HCT116 (cell line): ENCODE measurements at regions not wholly inside any gene's neighbourhood (a gene's known extent, or its start where the extent isn't known, plus 50 kb on each side); places are given as distances from the start of the nearest gene placed in this dataset.

Experiments
- ATAC-seq: fragments of 200-7000 bp; cut with Tn5 transposase; 2 replicates; pipeline ENCODE4 v1.9.1; 2020; ENCODE audit warnings: mild to moderate bottlenecking, moderate library complexity
- BruUV-seq: library from RNA; stranded (reverse); fragments of 400-500 nt; replicated peaks from 2 replicates; lab custom pipeline; 2021; lab: Mats Ljungman, UMichigan
- CTCF ChIA-PET: fragments of 300-600 bp; sonication (Branson Sonifier 250); formaldehyde crosslinking; loops from one replicate; lab custom pipeline; 2021; ENCODE audit warnings: antibody characterized with exemption; lab: Charles Lee
- POLR2A ChIA-PET: fragments of 300-600, 350-600 bp; sonication (Branson Sonifier 250); formaldehyde crosslinking; loops from one replicate; lab custom pipeline; 2021; ENCODE audit warnings: antibody characterized with exemption; lab: Charles Lee
- RAD21 ChIA-PET, 2 experiments: fragments of 300-600 bp; sonication (Branson Sonifier 250); formaldehyde crosslinking; loops; one replicate each; lab custom pipeline; 2023; ENCODE audit warnings: low total read pairs in 2 of 2; ENCODE audit not compliant: uncharacterized antibody in 2 of 2, unreplicated experiment in 2 of 2, low non-redundant PET in 1 of 2; lab: Charles Lee
- DNase-seq: peaks from one replicate; pipeline ENCODE4 v3.0.0-alpha.2; 2010; ENCODE audit warnings: low read depth, low spot score
- H2AFZ ChIP-seq: fragments of 200-600 bp; shearing (Covaris generic), sonication (generic); 2 replicates; pipeline ENCODE4 v1.6.1; 2017; ENCODE audit warnings: low read depth, mixed run types, mixed read lengths, antibody characterized with exemption, low read length; ENCODE audit not compliant: poor library complexity, severe bottlenecking
- H3K27ac ChIP-seq: 2 replicates; pipeline ENCODE4 v1.5.1; 2012; ENCODE audit warnings: low read depth, low read length
- H3K27me3 ChIP-seq: fragments of 200-600 bp; sonication (generic); 2 replicates; pipeline ENCODE4 v1.6.1; 2016; ENCODE audit warnings: mixed run types, low read length, mixed read lengths; ENCODE audit not compliant: insufficient read depth
- H3K36me3 ChIP-seq, 2 experiments: fragments of 200-500 bp in 1 of 2; fragments of 200-600 bp in 1 of 2; sonication (Bioruptor generic) in 1 of 2; sonication (generic) in 1 of 2; 2 replicates each; pipeline versions ENCODE4 v1.5.1 to v1.6.1; 2014 to 2016; ENCODE audit warnings: low read length in 2 of 2, inconsistent platforms in 1 of 2, mixed read lengths in 1 of 2, mixed run types in 1 of 2; ENCODE audit not compliant: insufficient read depth in 2 of 2, control insufficient read depth in 1 of 2
- H3K4me1 ChIP-seq, 2 experiments: fragments of 200-600 bp in 1 of 2; sonication (generic) in 1 of 2; 2 replicates each; pipeline versions ENCODE4 v1.5.1 to v1.6.1; 2012 to 2017; ENCODE audit warnings: low read length in 2 of 2, inconsistent platforms in 1 of 2, mild to moderate bottlenecking in 1 of 2, mixed read lengths in 1 of 2, mixed run types in 1 of 2, moderate library complexity in 1 of 2; ENCODE audit not compliant: insufficient read depth in 2 of 2, control insufficient read depth in 1 of 2
- H3K4me2 ChIP-seq: fragments of 200-600 bp; sonication (generic); 2 replicates; pipeline ENCODE4 v1.6.1; 2017; ENCODE audit warnings: mixed run types, low read length, mixed read lengths
- H3K4me3 ChIP-seq, 2 experiments: fragments of 200-600 bp in 1 of 2; sonication (generic) in 1 of 2; replicated peaks in 1 of 2; 2 replicates each; pipeline ENCODE4 v1.5.1; 2011 to 2016; ENCODE audit warnings: low read length in 2 of 2, control low read depth in 1 of 2, low read depth in 1 of 2, mild to moderate bottlenecking in 1 of 2, mixed read lengths in 1 of 2, mixed run types in 1 of 2
- H3K79me2 ChIP-seq: fragments of 200-600 bp; sonication (generic); 2 replicates; pipeline ENCODE4 v1.6.1; 2017; ENCODE audit warnings: mild to moderate bottlenecking, mixed run types, low read length, moderate library complexity, mixed read lengths; ENCODE audit not compliant: insufficient read depth
- H3K9ac ChIP-seq: fragments of 200-600 bp; sonication (generic); 2 replicates; pipeline ENCODE4 v1.6.1; 2016; ENCODE audit warnings: low read length, mixed read lengths
- H3K9me2 ChIP-seq: fragments of 200-600 bp; sonication (generic), shearing (Covaris generic); 2 replicates; pipeline ENCODE4 v1.6.1; 2017; ENCODE audit warnings: mixed run types, mild to moderate bottlenecking, moderate library complexity; ENCODE audit not compliant: insufficient read depth
- H3K9me3 ChIP-seq, 2 experiments: fragments of 200-500 bp in 1 of 2; fragments of 200-600 bp in 1 of 2; sonication (Bioruptor generic) in 1 of 2; sonication (generic) in 1 of 2; 2 replicates each; pipeline ENCODE4 v1.6.1; 2014 to 2017; ENCODE audit warnings: low read length in 2 of 2, mixed read lengths in 2 of 2, inconsistent platforms in 1 of 2, low read depth in 1 of 2, mild to moderate bottlenecking in 1 of 2, mixed run types in 1 of 2, moderate library complexity in 1 of 2; ENCODE audit not compliant: control insufficient read depth in 1 of 2, insufficient read depth in 1 of 2
- H4K20me1 ChIP-seq: fragments of 200-600 bp; sonication (generic), shearing (Covaris generic); 2 replicates; pipeline ENCODE4 v1.6.1; 2017; ENCODE audit warnings: mixed run types, mild to moderate bottlenecking, moderate library complexity; ENCODE audit not compliant: insufficient read depth
- CEBPB ChIP-seq: IDR thresholded peaks from 2 replicates; pipeline ENCODE4 v1.6.1; 2012; ENCODE audit warnings: low read depth
- EZH2phosphoT487 ChIP-seq: fragments of 200-600 bp; IDR thresholded peaks from 2 replicates; pipeline ENCODE4 v1.6.1; 2018; ENCODE audit warnings: antibody characterized with exemption, borderline replicate concordance
- FOSL1 ChIP-seq: IDR thresholded peaks from 2 replicates; pipeline ENCODE4 v1.6.1; 2012; ENCODE audit warnings: low read depth
- JUND ChIP-seq: IDR thresholded peaks from 2 replicates; pipeline ENCODE4 v1.6.1; 2012
- POLR2A ChIP-seq: IDR thresholded peaks from 2 replicates; pipeline ENCODE4 v1.7.0; 2011; ENCODE audit warnings: borderline replicate concordance; ENCODE audit not compliant: insufficient read depth, insufficient read length; ENCODE audit errors: extremely low read depth
- POLR2AphosphoS5 ChIP-seq: IDR thresholded peaks from 2 replicates; pipeline ENCODE4 v1.6.1; 2011; ENCODE audit warnings: mild to moderate bottlenecking, low read depth, low read length, moderate library complexity
- RAD21 ChIP-seq: IDR thresholded peaks from 2 replicates; pipeline ENCODE4 v1.6.1; 2012; ENCODE audit warnings: low read depth, mild to moderate bottlenecking
- SRF ChIP-seq: IDR thresholded peaks from 2 replicates; pipeline ENCODE4 v1.6.1; 2012; ENCODE audit warnings: low read depth
- YY1 ChIP-seq: IDR thresholded peaks from 2 replicates; pipeline ENCODE4 v1.6.1; 2011; ENCODE audit warnings: low read length, low read depth, moderate library complexity, mild to moderate bottlenecking; ENCODE audit not compliant: insufficient replicate concordance; ENCODE audit errors: extremely low read depth
- ZFX ChIP-seq: fragments of 450-650 bp; IDR thresholded peaks from 2 replicates; pipeline ENCODE4 v1.6.1; 2017
- ZNF274 ChIP-seq: fragments of 200-500 bp; sonication (Bioruptor generic); IDR thresholded peaks from 2 replicates; pipeline ENCODE4 v1.6.1; 2014; ENCODE audit warnings: mild to moderate bottlenecking, low read depth, low read length, inconsistent platforms
- intact Hi-C: fragments of 100-400 bp; cut with micrococcal nuclease; formaldehyde crosslinking; loops from 2 replicates; pipeline ENCODE4 v1.10.0; 2022
- TF ChIP-seq, protein P1 (sequence below): IDR thresholded peaks from 2 replicates; pipeline ENCODE4 v1.6.1; 2011; ENCODE audit warnings: mild to moderate bottlenecking, low read length, moderate library complexity; ENCODE audit not compliant: insufficient replicate concordance; ENCODE audit errors: extremely low read depth
- TF ChIP-seq, protein P2 (sequence below): IDR thresholded peaks from 2 replicates; pipeline ENCODE4 v1.6.1; 2012
- TF ChIP-seq, protein P3 (sequence below), 3 experiments: fragments of 200-600 bp in 1 of 3; sonication (generic) in 1 of 3; IDR thresholded peaks in 2 of 3; conservative IDR thresholded peaks in 1 of 3; 2 replicates each; pipeline ENCODE4 v1.5.1; 2012 to 2017; ENCODE audit warnings: low read depth in 2 of 3, low read length in 2 of 3, antibody characterized with exemption in 1 of 3, borderline replicate concordance in 1 of 3, control low read depth in 1 of 3, mild to moderate bottlenecking in 1 of 3, mixed read lengths in 1 of 3, mixed run types in 1 of 3, moderate library complexity in 1 of 3; ENCODE audit not compliant: insufficient read depth in 1 of 3

DNA sequence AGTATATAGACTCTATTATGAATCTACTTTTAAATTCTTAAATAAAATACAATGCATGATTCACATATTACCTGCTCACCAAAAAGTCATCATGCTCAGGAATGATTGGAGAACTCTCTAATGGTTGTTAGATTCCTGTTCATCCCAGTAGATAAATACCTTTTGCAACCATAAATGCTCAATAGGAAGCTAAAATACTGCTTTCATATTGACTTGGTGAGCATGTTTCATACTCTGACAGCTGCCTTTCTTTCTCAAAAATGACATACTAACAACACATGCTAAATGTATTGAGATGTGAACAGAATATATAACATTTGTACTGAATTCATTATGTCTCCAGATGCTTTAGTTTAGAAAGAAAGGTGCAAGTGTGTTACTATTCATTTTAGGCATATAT is 79.6 kb upstream of the SLCO6A1 start:
- H3K4me1 ChIP-seq = no peaks in the 10 kb centered on the region
- no peak overlapping the region for H3K4me2 ChIP-seq
- H3K27me3 ChIP-seq = no peaks in the 10 kb centered on the region
- no peak overlapping the region for H2AFZ ChIP-seq
- ATAC-seq (no peak), DNase-seq (no peak)
- no peaks in the 10 kb centered on the region for H4K20me1 ChIP-seq
- no peak overlapping the region for H3K4me3 ChIP-seq
- CTCF ChIA-PET = no interaction called here
- no peak overlapping the region for H3K9ac ChIP-seq
- no peaks in the 10 kb centered on the region for H3K79me2 ChIP-seq
- intact Hi-C loops = no loop called here
- H3K9me2 ChIP-seq = no peaks in the 10 kb centered on the region
- H3K27ac ChIP-seq = no peak overlapping the region
- no peak for TF ChIP-seq YY1
- no peak for TF ChIP-seq RAD21
- TF ChIP-seq, protein P1, sequence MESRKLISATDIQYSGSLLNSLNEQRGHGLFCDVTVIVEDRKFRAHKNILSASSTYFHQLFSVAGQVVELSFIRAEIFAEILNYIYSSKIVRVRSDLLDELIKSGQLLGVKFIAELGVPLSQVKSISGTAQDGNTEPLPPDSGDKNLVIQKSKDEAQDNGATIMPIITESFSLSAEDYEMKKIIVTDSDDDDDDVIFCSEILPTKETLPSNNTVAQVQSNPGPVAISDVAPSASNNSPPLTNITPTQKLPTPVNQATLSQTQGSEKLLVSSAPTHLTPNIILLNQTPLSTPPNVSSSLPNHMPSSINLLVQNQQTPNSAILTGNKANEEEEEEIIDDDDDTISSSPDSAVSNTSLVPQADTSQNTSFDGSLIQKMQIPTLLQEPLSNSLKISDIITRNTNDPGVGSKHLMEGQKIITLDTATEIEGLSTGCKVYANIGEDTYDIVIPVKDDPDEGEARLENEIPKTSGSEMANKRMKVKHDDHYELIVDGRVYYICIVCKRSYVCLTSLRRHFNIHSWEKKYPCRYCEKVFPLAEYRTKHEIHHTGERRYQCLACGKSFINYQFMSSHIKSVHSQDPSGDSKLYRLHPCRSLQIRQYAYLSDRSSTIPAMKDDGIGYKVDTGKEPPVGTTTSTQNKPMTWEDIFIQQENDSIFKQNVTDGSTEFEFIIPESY = no peak
- no peak for TF ChIP-seq SRF
- TF ChIP-seq POLR2A = no peak
- TF ChIP-seq FOSL1 = no peak
- TF ChIP-seq, protein P2, sequence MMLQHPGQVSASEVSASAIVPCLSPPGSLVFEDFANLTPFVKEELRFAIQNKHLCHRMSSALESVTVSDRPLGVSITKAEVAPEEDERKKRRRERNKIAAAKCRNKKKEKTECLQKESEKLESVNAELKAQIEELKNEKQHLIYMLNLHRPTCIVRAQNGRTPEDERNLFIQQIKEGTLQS = no peak
- TF ChIP-seq POLR2AphosphoS5 = no peak
- no peak for TF ChIP-seq EZH2phosphoT487
- no peak for TF ChIP-seq CEBPB
- TF ChIP-seq, protein P3, sequence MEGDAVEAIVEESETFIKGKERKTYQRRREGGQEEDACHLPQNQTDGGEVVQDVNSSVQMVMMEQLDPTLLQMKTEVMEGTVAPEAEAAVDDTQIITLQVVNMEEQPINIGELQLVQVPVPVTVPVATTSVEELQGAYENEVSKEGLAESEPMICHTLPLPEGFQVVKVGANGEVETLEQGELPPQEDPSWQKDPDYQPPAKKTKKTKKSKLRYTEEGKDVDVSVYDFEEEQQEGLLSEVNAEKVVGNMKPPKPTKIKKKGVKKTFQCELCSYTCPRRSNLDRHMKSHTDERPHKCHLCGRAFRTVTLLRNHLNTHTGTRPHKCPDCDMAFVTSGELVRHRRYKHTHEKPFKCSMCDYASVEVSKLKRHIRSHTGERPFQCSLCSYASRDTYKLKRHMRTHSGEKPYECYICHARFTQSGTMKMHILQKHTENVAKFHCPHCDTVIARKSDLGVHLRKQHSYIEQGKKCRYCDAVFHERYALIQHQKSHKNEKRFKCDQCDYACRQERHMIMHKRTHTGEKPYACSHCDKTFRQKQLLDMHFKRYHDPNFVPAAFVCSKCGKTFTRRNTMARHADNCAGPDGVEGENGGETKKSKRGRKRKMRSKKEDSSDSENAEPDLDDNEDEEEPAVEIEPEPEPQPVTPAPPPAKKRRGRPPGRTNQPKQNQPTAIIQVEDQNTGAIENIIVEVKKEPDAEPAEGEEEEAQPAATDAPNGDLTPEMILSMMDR (IDR thresholded peaks at IDR 0.05 in 2 of 3, conservative IDR thresholded peaks at IDR 0.05 in 1 of 3; ENCODE audit: borderline replicate concordance in 1 of 3, insufficient read depth in 1 of 3, low read depth in 2 of 3, low read length in 2 of 3) = no peak
- TF ChIP-seq ZFX = no peak
- TF ChIP-seq ZNF274 = no peak
- TF ChIP-seq JUND = no peak
- TF ChIP-seq, all 23 proteins: peak for 0
- no TSS peak for BruUV-seq
- ChIA-PET RAD21 (no interaction called here), POLR2A (no interaction called here)
- Histone ChIP-seq H3K36me3 (no peaks in the 10 kb centered on the region), H3K9me3 (no peaks in the 10 kb centered on the region)
